DMS 273 treated with DMSO at 0.1 percent for 48 hours (cell line): ENCODE measurements at regions not wholly inside any gene's neighbourhood (a gene's known extent, or its start where the extent isn't known, plus 50 kb on each side); places are given as distances from the start of the nearest gene placed in this dataset.
"Not testable (repeated sequence)": the region's sequence is repeated elsewhere in the genome, so short reads cannot be mapped to it uniquely, and the experiment has no call there.

ENCODE experiments used
- DNase-seq: peaks from one replicate; lab custom pipeline; 2025; lab: John Stamatoyannopoulos, UW

DNA sequence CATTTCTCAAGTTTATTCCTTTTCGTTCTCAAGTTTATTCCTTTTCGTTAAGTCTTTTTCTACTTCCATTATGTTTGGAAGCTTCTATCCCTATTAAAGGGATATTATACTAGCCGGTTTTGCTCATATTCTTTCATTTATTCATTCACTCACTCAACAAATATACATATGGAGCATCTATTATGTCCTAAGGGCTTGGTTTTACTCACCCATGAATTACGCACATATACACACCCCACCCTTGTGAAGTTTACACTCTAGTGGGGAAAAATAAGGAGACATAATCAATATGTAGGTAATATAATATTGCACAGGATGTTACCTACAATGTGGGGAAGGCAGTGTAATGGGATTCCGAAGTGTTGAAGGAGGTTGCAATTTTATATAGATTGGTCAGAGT lies 90.5 kb downstream of the ACTL7B start:
- no peak for DNase-seq

- no peak for DNase-seq
Measured at GRCh38 chr9:108762348-108763055, 93.3 kb downstream of the ACTL7B start.

DNA sequence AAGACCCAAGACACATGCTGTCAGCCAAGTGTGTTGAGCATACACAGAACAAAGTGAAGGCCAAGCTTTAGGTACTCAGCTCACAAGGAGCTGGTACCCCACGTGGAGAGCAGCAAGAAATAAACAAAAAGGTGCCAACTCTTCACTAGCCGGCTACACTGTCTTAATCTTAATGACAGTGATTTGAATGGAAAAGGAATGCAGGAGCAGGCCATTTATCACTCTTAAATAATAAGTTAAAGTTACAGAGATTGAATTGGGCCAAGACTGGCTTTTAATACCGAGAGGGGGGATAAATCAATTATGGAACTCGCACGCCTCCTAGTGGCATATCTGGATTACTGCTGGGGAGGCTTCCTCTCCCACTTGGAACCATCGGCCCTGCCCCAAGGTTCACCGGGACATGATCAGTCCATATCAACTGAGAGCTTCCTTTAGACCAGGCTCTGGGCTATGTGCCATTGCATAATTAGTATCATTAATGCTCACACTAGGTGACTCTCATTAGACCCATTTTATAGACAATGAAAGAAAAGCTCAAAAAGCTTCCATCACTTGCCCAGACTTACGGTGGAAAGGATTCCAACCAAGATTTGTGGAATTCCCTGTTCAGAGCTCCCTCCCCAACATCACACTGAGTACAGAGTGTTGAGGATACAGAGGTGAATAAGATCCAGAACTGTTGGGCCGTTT lies 94.0 kb downstream of the ACTL7B start:
- no peak for DNase-seq

DNA sequence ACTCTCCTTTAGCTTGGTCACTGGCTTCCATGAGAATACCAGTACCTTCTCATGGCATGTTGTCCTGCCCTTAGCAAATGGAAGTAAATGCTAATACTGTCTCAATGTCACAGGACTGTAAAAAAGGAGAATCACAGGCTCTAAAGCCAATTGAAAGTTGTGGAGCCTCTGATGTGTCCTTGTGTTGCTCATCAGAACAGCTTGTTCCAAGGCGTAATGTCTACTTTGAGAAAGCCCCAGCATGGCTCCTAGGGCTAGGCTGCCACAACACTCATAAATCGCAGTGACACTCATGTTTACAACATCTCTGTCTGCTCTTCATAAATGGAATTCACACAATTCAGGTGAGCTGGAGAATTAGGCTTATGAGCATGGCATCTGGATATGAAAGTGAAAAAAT lies 94.9 kb downstream of the ACTL7B start:
- DNase-seq = no peak

DNA sequence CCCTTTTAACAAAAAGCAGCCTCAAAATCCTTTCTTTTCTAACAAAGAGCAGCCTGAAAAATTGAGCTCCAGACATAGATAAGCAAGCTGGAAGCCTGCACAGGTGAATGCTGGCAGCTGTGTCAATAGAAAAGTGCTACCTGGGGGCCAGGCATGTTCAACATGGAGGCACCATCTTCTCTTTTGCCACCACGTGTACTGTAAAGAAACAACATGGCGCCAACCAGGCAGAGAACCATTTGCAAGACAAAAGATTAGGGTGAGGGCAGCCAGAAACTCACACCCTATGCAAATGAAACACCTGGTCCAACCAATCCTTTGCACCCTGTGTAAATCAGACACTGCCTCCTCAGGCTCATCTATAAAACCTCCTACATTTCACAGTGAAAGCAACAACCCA lies 96.0 kb downstream of the ACTL7B start:
- DNase-seq = no peak

GRCh38 chr9:108759399-108759798 lies 96.4 kb downstream of the ACTL7B start:
- no peak for DNase-seq

DNA sequence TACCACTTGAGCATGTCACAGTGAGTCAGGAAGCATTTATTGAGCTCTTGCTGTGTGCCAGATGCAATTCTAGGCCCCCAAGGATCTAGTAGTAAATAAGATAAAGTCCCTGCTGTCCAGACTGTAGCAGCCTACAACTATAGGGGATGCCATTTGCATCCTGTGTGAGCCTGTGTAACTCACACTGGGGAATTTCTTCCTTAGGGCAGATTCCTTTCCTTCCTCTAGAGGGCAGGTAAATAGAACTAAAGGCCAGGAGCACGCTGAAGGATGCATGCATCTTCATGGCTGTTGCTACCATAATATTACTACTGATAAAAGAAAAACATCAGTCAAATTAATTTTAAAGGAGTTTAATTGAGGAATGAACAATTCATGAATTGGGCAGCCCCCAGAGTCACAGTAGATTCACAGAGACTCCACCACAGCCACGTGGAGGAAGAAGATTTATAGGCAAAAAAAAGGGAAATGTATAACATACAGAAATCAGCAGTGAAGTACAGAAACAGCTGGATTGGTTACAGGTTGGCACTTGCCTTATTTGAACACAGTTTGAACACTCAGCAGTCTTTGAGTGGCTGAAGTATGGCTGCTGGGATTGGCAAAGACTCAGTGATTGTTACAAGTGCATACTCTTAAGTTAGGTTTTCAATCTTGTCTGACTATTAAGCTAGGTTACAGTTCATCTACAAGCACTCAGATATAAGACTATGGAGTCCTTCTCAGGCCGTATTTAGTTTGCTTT lies 98.9 kb downstream of the ACTL7B start:
- no peak for DNase-seq

GRCh38 chr9:108755979-108756378 lies 99.8 kb downstream of the ACTL7B start:
- no peak for DNase-seq

GRCh38 chr9:108751369-108751768 lies 104.4 kb downstream of the ACTL7B start:
- DNase-seq = no peak

GRCh38 chr9:108750661-108751215 lies 105.0 kb downstream of the ACTL7B start:
- DNase-seq = no peak

GRCh38 chr9:108748776-108749175 lies 107.0 kb downstream of the ACTL7B start:
- DNase-seq = no peak

GRCh38 chr9:108746864-108747263 lies 108.9 kb downstream of the ACTL7B start:
- DNase-seq = no peak

DNA sequence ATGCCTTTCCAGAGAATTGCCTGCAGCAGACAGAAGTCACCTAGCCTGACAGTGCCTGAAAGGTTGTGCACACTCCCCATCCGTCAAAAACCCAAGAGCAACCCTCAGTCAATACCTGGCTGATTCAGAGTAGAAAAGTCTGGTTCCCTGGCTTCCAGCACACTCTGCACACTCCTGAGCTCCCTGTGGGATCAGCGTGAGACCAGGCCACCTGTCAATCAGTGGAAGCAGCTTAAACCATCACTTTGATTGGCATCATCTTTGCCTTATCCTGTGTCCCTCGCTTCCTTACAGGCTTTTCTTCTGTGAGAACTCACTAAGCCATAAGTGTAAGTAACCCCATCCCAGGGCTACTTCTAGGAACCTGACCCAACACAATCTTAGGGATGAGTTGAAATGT lies 109.8 kb downstream of the ACTL7B start:
- no peak for DNase-seq

GRCh38 chr9:108744641-108745040 lies 111.1 kb downstream of the ACTL7B start:
- no peak for DNase-seq

- DNase-seq = no peak
Measured at GRCh38 chr9:108743901-108744371, 111.8 kb downstream of the ACTL7B start.

- no peak for DNase-seq
Measured at GRCh38 chr9:108743416-108743815, 112.4 kb downstream of the ACTL7B start.

- DNase-seq = no peak
Measured at GRCh38 chr9:108742191-108742590, 113.6 kb downstream of the ACTL7B start.

- DNase-seq = not testable (repeated sequence)
Measured at GRCh38 chr9:108731292-108731691, 124.5 kb downstream of the ACTL7B start.

GRCh38 chr9:108727580-108728111 lies 128.1 kb downstream of the ACTL7B start:
- no peak for DNase-seq

GRCh38 chr9:108724652-108725051 lies 131.1 kb downstream of the ACTL7B start:
- no peak for DNase-seq

DNA sequence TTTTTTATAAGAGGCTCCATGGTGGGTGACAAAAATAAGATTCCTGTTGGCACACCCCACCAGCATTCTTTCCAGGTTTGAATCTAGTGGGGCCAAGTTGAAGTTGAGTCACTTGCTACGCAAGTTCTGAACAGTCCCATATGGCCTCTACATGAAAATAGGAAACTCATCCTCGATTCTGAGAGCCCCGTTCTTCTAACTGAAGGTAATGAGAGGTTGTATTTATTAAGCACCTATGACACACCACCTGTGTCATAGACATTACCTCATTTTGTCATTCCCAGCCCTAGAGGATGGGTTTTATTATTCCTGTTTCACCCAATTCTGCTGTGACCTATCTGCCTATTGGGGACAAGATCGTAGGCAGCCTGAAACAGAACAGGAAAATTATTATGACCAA lies 131.7 kb downstream of the ACTL7B start:
- DNase-seq = no peak

DNA sequence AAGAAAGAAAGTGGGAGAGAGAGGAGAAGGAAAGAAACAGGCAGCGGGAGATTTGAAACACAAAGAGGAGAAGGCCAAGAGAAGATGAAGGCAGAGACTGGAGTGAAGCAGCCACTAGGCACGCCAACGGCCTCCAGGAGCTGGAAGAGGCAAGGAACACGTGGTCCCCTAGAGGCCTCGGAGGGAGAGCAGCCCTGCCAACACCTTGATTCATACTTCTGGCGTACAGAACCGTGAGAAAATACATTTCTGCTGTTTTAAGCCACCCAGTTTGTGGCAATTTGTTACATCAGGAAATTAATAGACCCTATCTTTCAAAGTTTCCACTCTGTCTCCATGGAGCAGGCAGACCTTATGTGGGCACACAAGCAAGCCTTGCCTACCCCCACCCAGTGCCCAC lies 133.4 kb downstream of the ACTL7B start:
- no peak for DNase-seq
